Fibroblast of villous mesenchyme (primary cell): ENCODE measurements at regions not wholly inside any gene's neighbourhood (a gene's known extent, or its start where the extent isn't known, plus 50 kb on each side); places are given as distances from the start of the nearest gene placed in this dataset.
A peak's percentile ranks its signal among the peaks of the same experiment; 100 is the strongest.

ENCODE experiments used
- DNase-seq: peaks from one replicate; pipeline ENCODE4 v3.0.0-alpha.2; 2010; ENCODE audit warnings: low read depth
- H3K4me3 ChIP-seq: 2 replicates; pipeline ENCODE4 v1.5.1; 2011; ENCODE audit warnings: low read depth, mild to moderate bottlenecking, low read length
- CTCF ChIP-seq: IDR thresholded peaks from 2 replicates; pipeline ENCODE4 v1.5.1; 2012; ENCODE audit warnings: low read depth, mild to moderate bottlenecking, low read length; ENCODE audit not compliant: insufficient read depth

DNA sequence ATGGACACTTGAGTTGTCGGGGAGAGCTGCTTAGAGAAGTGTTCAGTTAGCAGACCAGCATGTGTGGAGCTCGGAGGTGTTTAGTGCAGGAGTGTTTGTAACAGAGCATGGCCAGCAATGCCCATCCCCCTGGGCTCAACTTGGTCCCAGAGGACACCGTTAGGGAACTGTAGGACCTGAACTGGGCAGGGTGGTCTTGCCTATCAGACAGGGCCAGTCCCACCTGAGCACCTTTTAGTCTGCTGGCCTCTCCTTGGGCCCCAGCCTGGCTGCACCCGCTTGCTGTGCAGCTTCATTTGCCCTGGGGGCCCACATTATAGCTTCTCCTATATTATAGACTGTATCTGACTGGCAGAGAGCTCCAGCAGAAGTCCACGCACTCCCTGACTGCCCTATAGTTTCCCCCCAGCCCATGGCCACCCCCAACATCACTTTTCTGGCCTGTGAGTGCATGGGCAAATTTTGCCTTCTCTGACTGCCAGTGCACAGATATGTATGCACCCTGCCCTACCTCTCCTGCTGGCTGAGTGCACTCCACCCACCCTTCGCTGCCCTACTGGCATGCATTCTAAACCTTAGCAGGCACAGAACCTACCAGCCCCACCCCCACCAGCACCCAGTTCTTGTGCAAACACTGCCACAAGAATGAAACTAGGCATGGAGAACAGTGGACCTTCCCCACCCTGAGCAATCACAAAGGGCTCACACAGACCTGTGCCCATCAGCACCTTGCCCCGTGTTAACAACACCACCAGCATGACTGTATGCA lies 1030.6 kb upstream of the GHITM start:
- no peak for DNase-seq
- TF ChIP-seq CTCF: no peak

DNA sequence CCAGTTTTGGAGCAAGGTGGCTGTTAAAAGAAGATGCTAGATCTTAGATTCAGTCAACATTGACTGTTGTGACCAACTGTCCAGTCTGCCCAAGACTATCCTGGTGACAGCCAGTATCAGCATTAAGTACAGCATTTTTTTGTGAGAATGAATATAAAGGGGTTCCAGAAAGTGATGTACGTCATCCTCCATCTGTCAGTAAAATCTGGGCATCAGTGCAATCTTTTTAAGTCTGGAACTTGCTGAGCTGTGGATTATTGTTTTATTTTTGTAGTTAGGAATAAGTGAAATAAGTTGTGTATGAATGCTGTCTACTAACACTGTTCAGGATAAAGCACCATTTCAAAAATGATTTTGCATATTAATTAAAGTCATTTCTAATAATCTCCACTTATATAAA lies 1020.0 kb upstream of the GHITM start:
- DNase-seq: no peak
- H3K4me3 ChIP-seq: no peak overlapping the region
- TF ChIP-seq CTCF: no peak

More for the DNA sequence above, 1030.6 kb upstream of the GHITM start:
- H3K4me3 ChIP-seq: no peak overlapping the region

- DNase-seq: peak; percentile 10
- TF ChIP-seq CTCF: no peak
- no peak overlapping the region for H3K4me3 ChIP-seq
Observed at GRCh38 chr10:83122336-83122735, 1017.0 kb upstream of the GHITM start.

- no peak for TF ChIP-seq CTCF
- H3K4me3 ChIP-seq: no peak overlapping the region
- no peak for DNase-seq
Observed at GRCh38 chr10:83127942-83128575, 1011.2 kb upstream of the GHITM start.

GRCh38 chr10:83140811-83141210 lies 998.5 kb upstream of the GHITM start:
- TF ChIP-seq CTCF: no peak
- DNase-seq: no peak
- no peak overlapping the region for H3K4me3 ChIP-seq

DNA sequence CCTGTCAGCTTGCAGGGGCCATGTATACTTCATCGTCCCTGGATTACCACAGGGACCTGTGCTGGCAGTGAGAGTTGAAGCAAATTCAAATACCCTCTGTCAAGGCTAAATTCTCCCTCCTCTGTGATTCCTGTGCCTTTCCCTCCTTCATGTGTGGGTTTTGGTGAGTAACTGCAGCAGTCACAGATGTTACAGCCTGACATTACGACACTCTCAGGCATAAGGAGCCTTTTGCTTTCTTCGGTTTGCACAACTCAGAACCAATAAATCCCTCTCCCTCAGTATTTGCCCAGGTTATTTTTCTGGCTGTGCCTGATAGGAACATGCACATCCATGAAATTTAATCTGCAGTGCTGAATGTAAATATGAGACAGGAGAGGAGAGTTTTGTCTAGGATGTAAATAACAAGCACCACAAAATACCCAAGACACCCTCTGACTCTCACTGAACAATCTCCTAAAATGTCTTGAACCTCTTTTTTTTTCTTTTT lies 997.2 kb upstream of the GHITM start:
- DNase-seq: no peak
- TF ChIP-seq CTCF: no peak
- no peak overlapping the region for H3K4me3 ChIP-seq

GRCh38 chr10:83144461-83144860 lies 994.8 kb upstream of the GHITM start:
- TF ChIP-seq CTCF: no peak
- no peak for DNase-seq
- no peak overlapping the region for H3K4me3 ChIP-seq
